Heart left ventricle (tissue), 16 donors: ENCODE measurements at regions not wholly inside any gene's neighbourhood (a gene's known extent, or its start where the extent isn't known, plus 50 kb on each side); places are given as distances from the start of the nearest gene placed in this dataset.

Experiments used
- ATAC-seq, 4 donors: fragments of 200-7000 bp; cut with Tn5 transposase; one replicate each; pipeline ENCODE4 v1.9.1; 2020 to 2022; ENCODE audit warnings: moderate library complexity in 4 of 4, mild to moderate bottlenecking in 3 of 4, moderate number of reproducible peaks in 1 of 4
- DNase-seq, 5 donors: peaks; one replicate each; pipeline ENCODE4 v3.0.0-alpha.2; 2020
- H3K27ac ChIP-seq, 12 donors: fragments of 200-600 bp; sonication (generic) in 4 of 12; one replicate each; pipeline versions ENCODE4 v1.5.0 to v1.8.0; 2016 to 2022; ENCODE audit warnings: mild to moderate bottlenecking in 2 of 12
- H3K27me3 ChIP-seq, 9 donors: fragments of 200-600 bp; sonication (generic) in 2 of 9; one replicate each; pipeline versions ENCODE4 v1.5.1 to v1.8.0; 2016 to 2022; ENCODE audit warnings: mild to moderate bottlenecking in 3 of 9
- H3K36me3 ChIP-seq, 9 donors: fragments of 200-600 bp; sonication (generic) in 2 of 9; one replicate each; pipeline versions ENCODE4 v1.5.0 to v1.8.0; 2018 to 2022; ENCODE audit warnings: mild to moderate bottlenecking in 2 of 9
- H3K4me1 ChIP-seq, 12 donors: fragments of 200-600 bp; sonication (generic) in 4 of 12; one replicate each; pipeline versions ENCODE4 v1.5.0 to v1.8.0; 2016 to 2022; ENCODE audit warnings: mild to moderate bottlenecking in 3 of 12
- H3K4me3 ChIP-seq, 12 donors: fragments of 200-600 bp; sonication (generic) in 4 of 12; one replicate each; pipeline versions ENCODE4 v1.5.0 to v1.8.0; 2017 to 2022; ENCODE audit warnings: mild to moderate bottlenecking in 9 of 12, moderate library complexity in 4 of 12
- H3K9me3 ChIP-seq, 12 donors: fragments of 200-600 bp; sonication (generic) in 4 of 12; one replicate each; pipeline versions ENCODE4 v1.5.0 to v1.8.0; 2016 to 2022; ENCODE audit warnings: mild to moderate bottlenecking in 1 of 12
- CTCF ChIP-seq, 12 donors: fragments of 200-600 bp; sonication (generic) in 4 of 12; IDR thresholded peaks; one replicate each; pipeline versions ENCODE4 v1.5.0 to v1.8.0; 2018 to 2022; ENCODE audit warnings: antibody characterized with exemption in 12 of 12, mild to moderate bottlenecking in 5 of 12
- POLR2A ChIP-seq, 2 donors: fragments of 450-650 bp; IDR thresholded peaks; one replicate each; pipeline ENCODE4 v1.6.1; 2017; ENCODE audit warnings: antibody characterized with exemption in 2 of 2, mild to moderate bottlenecking in 2 of 2, moderate library complexity in 2 of 2
- WGBS, 4 donors: extraction: QIAGEN DNeasy Blood & Tissue Kit in 2 of 4; methylation state at CpG; one replicate each; pipeline versions ENCODE4 v1.1.5 to v1.1.7; 2013 to 2018; 5-methylcytosine and 5-hydroxymethylcytosine counted together
- intact Hi-C, 10 donors: fragments of 100-400 bp; cut with DNase I; formaldehyde crosslinking; loops; one replicate each; pipeline versions ENCODE4 v1.11.1 to v1.14.2; 2022
- donor health status: ischemic (EF 13 %, LVEDD 7.1; RV severe dilation, severe dysfunction).
- donor health status: healthy with polysubstance abuse.
- donor health status: DM: no; HTN: yes; CAD: no.
- donor health status: DM: no; HTN: no; CAD: no.
- donor health status: ischemic (EF 25% LVEDD 6.9; RV normal size, moderate dysfunction).
- donor health status: ischemic (EF 25% LVEDD 5.7; RV mildly dilated, moderate dysfunction).
- donor health status: healthy.
- donor health status: DM: yes; HTN: yes; CAD: no.
- donor health status: ischemic (EF 35%, LVEDD 5.7; RV mildly dilated, moderate dysfunction).
- donor health status: nonischemic (EF 11% LVEDD 7.7; RV severe dilation, severe dysfunction).
- donor health status: DM: yes; HTN: yes; CAD: no.
- donor health status: PGD.
- donor health status: ischemic (EF 29% LVEDD 5.4; RV normal size, mild dysfunction).
- donor health status: nonischemic (EF 23%, LVEDD 6.1; RV moderate dilation, normal function).

- Histone ChIP-seq H3K27ac (no peak overlapping the region), H3K9me3 (no peaks in the 10 kb centered on the region), H3K27me3 (no peaks in the 10 kb centered on the region), H3K4me1 (peaks cover 0 to 25% (median 7%) of the 10 kb centered on the region in 12 donors), H3K36me3 (no peaks in the 10 kb centered on the region), H3K4me3 (no peak overlapping the region)
- DNase-seq (no peak), ATAC-seq (peak in 1 of 4 donors; percentile 25)
- WGBS, 4 donors, result 71 to 83% (median 78%) methylated on average over 7 of the region's 7 CpGs
- TF ChIP-seq CTCF (IDR thresholded peaks at IDR 0.05) (no peak), POLR2A (IDR thresholded peaks at IDR 0.05) (no peak)
- intact Hi-C loops, result no loop called here
Measured at GRCh38 chr3:139835830-139836683, 98.9 kb upstream of the CLSTN2 start.

GRCh38 chr3:139832998-139833397 lies 102.0 kb upstream of the CLSTN2 start:
- peaks cover 0 to 20% (median 5%) of the 10 kb centered on the region in 12 donors for H3K4me1 ChIP-seq
- H3K4me3 ChIP-seq, result no peak overlapping the region
- TF ChIP-seq CTCF (IDR thresholded peaks at IDR 0.05) (no peak), POLR2A (IDR thresholded peaks at IDR 0.05) (no peak)
- H3K27me3 ChIP-seq, result no peaks in the 10 kb centered on the region
- peak in 1 of 4 donors; percentile 23 for ATAC-seq
- 49 to 56% (median 52%) methylated on average over 4 of the region's 4 CpGs for WGBS, 4 donors
- intact Hi-C loops, result no loop called here
- DNase-seq, result no peak
- no peak overlapping the region for H3K27ac ChIP-seq
- H3K36me3 ChIP-seq, result no peaks in the 10 kb centered on the region
- no peaks in the 10 kb centered on the region for H3K9me3 ChIP-seq

- intact Hi-C loops, result no loop called here
- Histone ChIP-seq H3K4me1 (peaks cover 0 to 9% (median 0%) of the 10 kb centered on the region in 12 donors), H3K4me3 (no peak overlapping the region), H3K9me3 (no peaks in the 10 kb centered on the region), H3K36me3 (no peaks in the 10 kb centered on the region), H3K27ac (no peak overlapping the region), H3K27me3 (no peaks in the 10 kb centered on the region)
- WGBS, 4 donors, result 52 to 65% (median 62%) methylated on average over 9 to 11 of the region's 11 CpGs
- TF ChIP-seq POLR2A (IDR thresholded peaks at IDR 0.05), result no peak
- TF ChIP-seq CTCF (IDR thresholded peaks at IDR 0.05), result no peak
- ATAC-seq (peak; percentile 55 to 96 (median 86)), DNase-seq (peak; percentile 52 to 79 (median 73))
Measured at GRCh38 chr3:139830817-139831216, 104.2 kb upstream of the CLSTN2 start.

- peaks cover 0 to 8% (median 0%) of the 10 kb centered on the region in 12 donors for H3K4me1 ChIP-seq
- no peaks in the 10 kb centered on the region for H3K9me3 ChIP-seq
- H3K27me3 ChIP-seq, result no peaks in the 10 kb centered on the region
- no peaks in the 10 kb centered on the region for H3K36me3 ChIP-seq
- WGBS, 4 donors, result 77 to 89% (median 83%) methylated on average over 1 of the region's 1 CpG
- no peak overlapping the region for H3K27ac ChIP-seq
- ATAC-seq, result no peak
- intact Hi-C loops, result no loop called here
- DNase-seq, result no peak
- TF ChIP-seq CTCF (IDR thresholded peaks at IDR 0.05) (no peak), POLR2A (IDR thresholded peaks at IDR 0.05) (no peak)
- H3K4me3 ChIP-seq, result no peak overlapping the region
Measured at GRCh38 chr3:139827833-139828232, 107.2 kb upstream of the CLSTN2 start.
